IPS DF 4.7 (cell line): ENCODE measurements at regions not wholly inside any gene's neighbourhood (a gene's known extent, or its start where the extent isn't known, plus 50 kb on each side); places are given as distances from the start of the nearest gene placed in this dataset.
"Not testable (repeated sequence)": the region's sequence is repeated elsewhere in the genome, so short reads cannot be mapped to it uniquely, and the experiment has no call there.

ENCODE experiments used
- DNase-seq: peaks from one replicate; pipeline ENCODE4 v3.0.0-alpha.2; 2013; ENCODE audit warnings: low spot score; ENCODE audit errors: extremely low read depth

DNA sequence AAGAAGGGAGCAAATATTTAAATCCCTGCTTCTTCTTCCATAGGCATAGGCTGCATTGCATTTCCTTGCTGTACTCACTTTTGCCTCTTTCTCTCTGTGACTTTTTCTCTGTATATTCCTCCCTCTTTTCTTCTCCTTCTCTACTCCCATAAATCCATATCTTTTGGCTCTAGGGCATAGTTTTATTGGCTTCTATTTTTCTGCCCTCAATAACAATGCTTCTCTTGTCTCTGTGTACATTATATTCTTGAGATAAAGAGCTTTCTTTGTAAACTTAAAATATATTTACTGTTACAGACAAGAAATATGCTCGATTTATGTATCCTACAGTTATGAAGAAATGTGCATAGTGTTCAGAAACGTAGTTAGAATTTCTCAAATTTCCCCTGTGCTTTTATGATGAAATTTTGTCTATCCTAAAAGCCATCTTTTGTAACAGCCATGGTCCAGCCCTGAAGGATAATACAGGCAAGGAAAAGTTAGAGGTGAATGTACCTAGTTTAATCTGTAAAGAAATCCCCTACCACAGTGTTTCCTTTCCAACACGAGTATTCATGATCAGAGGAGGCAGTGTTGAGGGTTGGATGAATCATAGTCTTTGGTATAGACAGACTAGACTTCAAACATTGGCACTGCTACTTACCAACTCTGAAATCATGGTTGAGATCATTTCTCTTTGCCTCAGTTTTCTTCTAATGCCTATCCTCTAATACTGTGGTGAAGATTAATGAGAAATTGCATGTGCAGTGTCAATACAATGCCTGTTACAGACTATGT, 173.3 kb upstream of the FAR2 start:
- DNase-seq, result no peak

DNA sequence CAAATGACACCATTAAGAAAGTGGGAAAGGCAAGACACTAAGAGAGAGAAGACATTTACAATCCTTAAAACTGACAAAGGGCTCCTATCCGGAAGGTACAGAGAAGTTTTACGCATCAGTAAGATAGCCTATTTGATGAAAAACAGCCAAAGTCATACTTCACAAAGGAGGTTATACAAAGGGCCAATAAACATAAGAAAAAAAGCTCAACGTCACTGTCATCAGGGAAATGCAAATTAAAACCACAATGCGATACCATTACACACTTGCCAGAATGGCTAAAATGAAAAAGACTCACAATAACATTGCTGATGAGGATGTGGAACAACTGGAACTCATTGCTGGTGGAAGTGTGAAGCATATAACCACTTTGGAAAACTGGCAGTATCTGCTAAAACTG, 168.6 kb upstream of the FAR2 start:
- DNase-seq, result no peak

GRCh38 chr12:28987538-28988324, 161.3 kb upstream of the FAR2 start:
- no peak for DNase-seq

GRCh38 chr12:28988325-28988704, 160.8 kb upstream of the FAR2 start:
- no peak for DNase-seq

DNA sequence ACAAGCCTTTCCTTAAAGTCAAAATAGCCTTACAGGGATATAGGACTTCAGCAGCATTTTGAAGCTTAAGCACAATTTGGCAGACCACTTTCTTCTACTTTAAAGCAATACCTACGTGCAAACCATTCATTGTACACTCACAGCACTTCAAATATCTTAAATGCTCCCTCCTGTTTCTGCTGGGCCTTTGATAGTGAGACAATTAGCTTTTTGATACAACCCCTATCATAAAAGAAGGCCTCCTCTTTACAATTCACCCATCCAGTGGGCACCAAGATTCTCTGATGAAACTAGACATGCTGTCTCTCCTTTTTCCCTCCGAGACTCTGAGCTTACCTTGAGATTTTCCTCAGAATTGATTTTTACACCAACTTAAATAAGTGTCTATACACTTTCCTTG, 157.5 kb upstream of the FAR2 start:
- no peak for DNase-seq

- no peak for DNase-seq
Measured at GRCh38 chr12:28993720-28994119, 155.4 kb upstream of the FAR2 start.

DNA sequence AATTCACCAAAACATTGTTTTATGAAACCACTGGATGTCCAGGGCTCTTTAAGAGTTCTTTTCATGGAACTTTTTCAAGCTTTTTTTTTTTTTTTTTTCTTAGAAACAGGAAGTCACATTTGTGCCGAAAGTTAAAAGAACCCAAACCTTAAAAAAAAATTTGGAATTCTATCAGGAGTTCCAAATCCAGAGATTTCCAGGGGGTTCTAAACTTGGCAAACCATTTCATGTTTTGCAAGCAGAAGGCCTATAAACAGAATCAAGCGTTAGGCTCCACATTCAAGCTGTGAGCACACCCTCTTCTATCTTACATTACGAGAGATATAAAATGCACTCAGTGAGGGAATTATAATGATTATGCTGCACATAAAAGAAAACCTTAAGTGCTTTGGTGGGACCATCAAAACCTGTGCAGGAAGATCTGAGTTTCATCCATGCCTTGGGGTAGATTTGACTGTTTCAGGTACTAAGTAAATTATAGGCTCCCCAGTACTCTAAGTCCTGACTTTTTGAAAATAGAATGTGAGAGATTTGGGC, 154.8 kb upstream of the FAR2 start:
- no peak for DNase-seq

GRCh38 chr12:28996688-28997087, 152.4 kb upstream of the FAR2 start:
- no peak for DNase-seq

GRCh38 chr12:28998662-28999120, 150.4 kb upstream of the FAR2 start:
- DNase-seq, result peak; percentile 14

- no peak for DNase-seq
Measured at GRCh38 chr12:29004066-29004935, 144.8 kb upstream of the FAR2 start.

GRCh38 chr12:29004936-29005304, 144.2 kb upstream of the FAR2 start:
- DNase-seq, result no peak

DNA sequence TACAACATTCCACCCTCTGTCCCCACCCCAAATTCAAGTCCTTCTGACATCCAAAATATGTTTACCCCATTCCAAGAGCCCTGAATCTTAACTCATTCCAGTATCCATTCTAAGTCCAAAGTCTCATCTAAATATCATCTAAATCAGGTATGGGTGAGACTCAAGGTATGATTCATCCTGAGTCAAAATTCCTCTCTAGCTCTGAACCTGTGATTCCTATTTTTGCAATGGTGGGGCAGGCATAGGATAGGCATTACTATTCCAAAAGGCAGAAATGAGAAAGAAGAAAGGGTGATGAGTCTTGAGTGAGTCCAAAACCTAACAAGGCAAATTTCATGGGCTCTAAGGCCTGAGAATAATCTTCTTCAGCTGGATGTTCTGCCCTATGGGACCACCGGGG, 140.3 kb upstream of the FAR2 start:
- no peak for DNase-seq

DNA sequence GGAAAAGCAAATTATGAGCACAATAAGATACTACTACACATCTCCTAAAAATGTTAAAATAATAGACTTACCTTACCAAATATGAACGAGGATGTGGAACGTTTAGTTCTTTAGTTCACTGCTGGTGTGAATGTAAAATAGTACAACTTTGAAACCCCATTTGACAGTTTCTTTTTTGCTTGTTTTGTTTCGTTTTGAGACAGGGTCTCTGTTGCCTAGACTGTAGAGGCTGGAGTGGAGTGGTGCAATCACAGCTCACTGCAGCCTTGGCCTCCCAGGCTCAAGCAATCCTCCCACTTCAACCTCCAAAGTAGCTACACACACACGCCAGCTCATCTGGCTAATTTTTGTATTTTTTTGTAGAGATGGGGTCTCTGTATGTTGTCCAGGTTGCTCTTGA, 136.4 kb upstream of the FAR2 start:
- DNase-seq, result no peak

DNA sequence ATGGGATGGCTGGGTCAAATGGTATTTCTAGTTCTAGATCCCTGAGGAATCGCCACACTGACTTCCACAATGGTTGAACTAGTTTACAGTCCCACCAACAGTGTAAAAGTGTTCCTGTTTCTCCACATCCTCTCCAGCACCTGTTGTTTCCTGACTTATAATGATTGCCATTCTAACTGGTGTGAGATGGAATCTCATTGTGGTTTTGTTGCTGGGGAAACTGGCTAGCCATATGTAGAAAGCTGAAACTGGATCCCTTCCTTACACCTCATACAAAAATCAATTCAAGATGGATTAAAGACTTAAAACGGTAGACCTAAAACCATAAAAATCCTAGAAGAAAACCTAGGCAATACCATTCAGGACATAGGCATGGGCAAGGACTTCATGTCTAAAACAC, 131.5 kb upstream of the FAR2 start:
- not testable (repeated sequence) for DNase-seq

DNA sequence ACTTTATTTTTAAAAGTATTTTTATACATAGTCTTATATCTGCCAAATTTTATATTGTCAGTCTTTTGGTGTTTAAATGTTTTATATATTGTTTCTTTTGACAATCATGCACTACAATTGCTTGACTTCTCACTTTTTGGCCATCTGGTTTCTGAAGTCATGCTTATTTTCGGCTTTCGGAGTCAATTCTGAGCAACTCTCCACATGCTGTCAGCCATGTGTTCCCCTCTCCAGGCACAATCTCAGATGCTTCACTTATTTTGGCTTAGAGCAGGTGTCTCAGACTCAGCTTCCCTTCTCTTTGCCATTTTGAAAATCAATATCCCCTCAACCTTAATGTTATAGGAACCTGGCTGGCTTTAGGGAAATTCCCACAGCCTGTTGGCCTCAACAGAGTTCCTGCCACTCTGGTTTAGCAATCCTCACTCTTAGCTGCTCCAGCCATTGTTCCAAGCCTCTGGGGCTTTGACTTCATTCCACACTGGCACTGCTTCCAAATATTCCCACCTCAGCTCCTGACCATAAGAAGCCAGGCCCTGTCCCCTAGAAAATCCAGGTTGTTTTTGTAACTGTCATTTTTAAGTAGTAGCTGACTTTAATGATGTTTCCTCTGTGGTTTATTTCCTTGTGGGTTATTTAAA, 125.5 kb upstream of the FAR2 start:
- DNase-seq, result no peak

DNA sequence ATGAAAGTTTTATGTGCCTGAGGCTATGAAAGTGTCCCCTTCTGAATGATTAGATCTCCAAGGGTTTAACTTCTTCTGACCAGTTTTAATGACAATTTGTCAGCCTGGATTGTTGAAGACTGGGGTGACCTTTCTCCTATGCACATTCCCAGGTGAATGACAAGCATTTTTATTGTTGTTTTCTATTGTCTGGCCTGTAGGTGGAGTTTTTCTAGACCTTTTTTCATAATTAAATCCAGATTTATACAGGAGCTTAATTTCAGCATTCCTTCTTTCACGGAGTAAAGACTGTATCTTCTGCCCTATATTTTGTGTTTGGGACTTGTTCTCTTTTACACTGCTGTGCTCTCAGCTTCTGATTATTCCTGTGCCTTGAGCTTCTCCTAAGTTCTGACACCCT, 125.0 kb upstream of the FAR2 start:
- DNase-seq, result no peak

GRCh38 chr12:29025937-29026336, 123.1 kb upstream of the FAR2 start:
- no peak for DNase-seq

- no peak for DNase-seq
Measured at GRCh38 chr12:29026419-29026818, 122.7 kb upstream of the FAR2 start.

DNA sequence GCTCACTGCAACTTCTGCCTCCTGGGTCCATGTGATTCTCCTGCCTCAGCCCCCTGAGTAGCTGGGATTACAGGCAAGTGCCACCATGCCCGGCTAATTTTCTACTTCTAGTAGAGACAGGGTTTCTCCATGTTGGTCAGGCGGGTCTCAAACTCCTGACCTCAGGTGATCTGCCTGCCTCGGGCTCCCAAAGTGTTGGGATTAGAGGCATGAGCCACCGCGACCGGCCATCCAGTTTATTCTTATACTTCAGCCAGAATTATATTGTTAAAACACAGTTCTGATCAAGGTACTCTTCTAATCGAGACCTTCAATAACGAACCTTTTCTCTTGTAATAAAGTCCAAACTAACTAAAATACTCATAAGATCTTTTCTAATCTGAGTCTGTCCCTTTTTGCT, 119.6 kb upstream of the FAR2 start:
- DNase-seq, result not testable (repeated sequence)

GRCh38 chr12:29030006-29030405, 119.1 kb upstream of the FAR2 start:
- no peak for DNase-seq

DNA sequence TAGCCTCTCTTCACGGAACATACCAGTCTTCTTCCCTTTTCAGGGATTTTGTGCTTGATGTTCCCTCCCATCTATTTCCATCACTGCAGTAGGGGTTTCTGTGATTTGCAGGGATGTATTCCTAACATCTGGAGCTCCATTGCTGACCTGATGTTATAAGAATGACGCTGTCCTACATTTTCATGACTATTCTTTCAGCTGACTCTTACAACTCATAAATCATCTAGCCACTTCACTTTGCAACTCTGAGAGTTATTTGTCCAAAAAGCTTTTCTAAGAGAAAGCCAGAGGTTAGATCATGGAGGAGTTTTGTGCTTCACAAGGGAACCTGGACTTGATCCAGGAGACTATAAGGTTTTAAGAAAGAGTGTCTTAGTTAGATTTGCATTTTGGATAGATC, 116.6 kb upstream of the FAR2 start:
- no peak for DNase-seq
